Mucosa of gallbladder (tissue), 1 donor: ENCODE measurements at regions not wholly inside any gene's neighbourhood (a gene's known extent, or its start where the extent isn't known, plus 50 kb on each side); places are given as distances from the start of the nearest gene placed in this dataset.

Experiments used
- DNase-seq: peaks from one replicate; pipeline ENCODE4 v3.0.0-alpha.2; 2020; ENCODE audit warnings: low spot score
- donor health status: DM: no; HTN: no; CAD: no.

- peak; percentile 36 for DNase-seq
Measured at GRCh38 chr1:60984062-60984799, 98.1 kb upstream of the NFIA start.

- DNase-seq = no peak
Measured at GRCh38 chr1:60983701-60984061, 98.7 kb upstream of the NFIA start.

GRCh38 chr1:60982539-60982938 is 99.8 kb upstream of the NFIA start:
- DNase-seq = no peak

GRCh38 chr1:60981357-60981756 is 101.0 kb upstream of the NFIA start:
- DNase-seq = no peak

- DNase-seq = peak; percentile 28
Measured at GRCh38 chr1:60978421-60979357, 103.7 kb upstream of the NFIA start.

- DNase-seq = no peak
Measured at GRCh38 chr1:60977661-60978060, 104.7 kb upstream of the NFIA start.

- no peak for DNase-seq
Measured at GRCh38 chr1:60974524-60975372, 107.6 kb upstream of the NFIA start.

GRCh38 chr1:60973668-60974067 is 108.7 kb upstream of the NFIA start:
- DNase-seq = no peak

GRCh38 chr1:60972841-60973364 is 109.5 kb upstream of the NFIA start:
- no peak for DNase-seq

- DNase-seq = no peak
Measured at GRCh38 chr1:60971330-60971729, 111.0 kb upstream of the NFIA start.

- no peak for DNase-seq
Measured at GRCh38 chr1:60969971-60970509, 112.3 kb upstream of the NFIA start.

- DNase-seq = no peak
Measured at GRCh38 chr1:60965280-60965854, 117.0 kb upstream of the NFIA start.

GRCh38 chr1:60963167-60963940 is 119.0 kb upstream of the NFIA start:
- no peak for DNase-seq

- DNase-seq = no peak
Measured at GRCh38 chr1:60960891-60961461, 121.4 kb upstream of the NFIA start.

GRCh38 chr1:60959701-60960100 is 122.7 kb upstream of the NFIA start:
- DNase-seq = no peak

GRCh38 chr1:60958001-60958400 is 124.4 kb upstream of the NFIA start:
- DNase-seq = no peak

GRCh38 chr1:60956520-60956919 is 125.8 kb upstream of the NFIA start:
- DNase-seq = no peak

- no peak for DNase-seq
Measured at GRCh38 chr1:60952612-60953111, 129.7 kb upstream of the NFIA start.

- no peak for DNase-seq
Measured at GRCh38 chr1:60950224-60951063, 131.9 kb upstream of the NFIA start.
